CD4-positive, alpha-beta T cell (primary cell): ENCODE measurements at regions not wholly inside any gene's neighbourhood (a gene's known extent, or its start where the extent isn't known, plus 50 kb on each side); places are given as distances from the start of the nearest gene placed in this dataset.

Source experiments
- ATAC-seq: fragments of 200-7000 bp; cut with Tn5 transposase; one replicate; pipeline ENCODE4 v1.10.0; 2022; ENCODE audit warnings: mild to moderate bottlenecking; ENCODE audit not compliant: poor library complexity
- CTCF ChIA-PET: fragments of 350-600 bp; sonication (Branson Sonifier 250); formaldehyde crosslinking; loops from one replicate; lab custom pipeline; 2021; ENCODE audit warnings: antibody characterized with exemption, inconsistent platforms; lab: Charles Lee
- POLR2A ChIA-PET: fragments of 350-600 bp; sonication (Branson Sonifier 250); formaldehyde crosslinking; loops from one replicate; lab custom pipeline; 2021; ENCODE audit warnings: antibody characterized with exemption, inconsistent platforms; lab: Charles Lee
- DNase-seq, 14 experiments: peaks; one replicate each; pipeline ENCODE4 v3.0.0-alpha.2; 2013 to 2020; ENCODE audit warnings: mixed read lengths in 2 of 14
- H3K27ac ChIP-seq, 2 donors: one replicate each; pipeline versions ENCODE4 v1.5.1 to v1.7.0; 2013; ENCODE audit warnings: low read length in 2 of 2, low read depth in 1 of 2, mild to moderate bottlenecking in 1 of 2
- H3K27me3 ChIP-seq, 2 experiments: 1 replicate in 1 of 2; 2 replicates in 1 of 2; pipeline versions ENCODE4 v1.6.1 to v1.7.0; 2013; ENCODE audit warnings: low read length in 2 of 2, control low read depth in 1 of 2, mild to moderate bottlenecking in 1 of 2, moderate library complexity in 1 of 2; ENCODE audit not compliant: insufficient read depth in 2 of 2, control insufficient read depth in 1 of 2
- H3K36me3 ChIP-seq: one replicate; pipeline ENCODE4 v1.6.1; 2013; ENCODE audit warnings: low read length, control low read depth; ENCODE audit not compliant: insufficient read depth
- H3K4me1 ChIP-seq: one replicate; pipeline ENCODE4 v1.6.1; 2013; ENCODE audit warnings: low read length, control low read depth; ENCODE audit not compliant: insufficient read depth
- H3K4me3 ChIP-seq: one replicate; pipeline ENCODE4 v1.5.1; 2013; ENCODE audit warnings: mild to moderate bottlenecking, low read length, moderate library complexity
- H3K9me3 ChIP-seq, 2 experiments: 1 replicate in 1 of 2; 2 replicates in 1 of 2; pipeline versions ENCODE4 v1.6.1 to v1.7.0; 2013; ENCODE audit warnings: low read length in 2 of 2, mild to moderate bottlenecking in 2 of 2, control low read depth in 1 of 2, moderate library complexity in 1 of 2; ENCODE audit not compliant: control insufficient read depth in 1 of 2, insufficient read depth in 1 of 2
- H3K27ac Mint-ChIP-seq: one replicate; pipeline ENCODE4 v1.8.0; 2020; ENCODE audit warnings: mixed read lengths
- H3K27me3 Mint-ChIP-seq: one replicate; pipeline ENCODE4 v1.8.0; 2021; ENCODE audit warnings: mixed read lengths
- H3K36me3 Mint-ChIP-seq: one replicate; pipeline ENCODE4 v1.8.0; 2021; ENCODE audit warnings: low read depth, mixed read lengths
- H3K4me1 Mint-ChIP-seq: one replicate; pipeline ENCODE4 v1.8.0; 2021; ENCODE audit warnings: low read depth, mixed read lengths
- H3K4me3 Mint-ChIP-seq: one replicate; pipeline ENCODE4 v1.8.0; 2020; ENCODE audit warnings: mild to moderate bottlenecking, mixed read lengths
- H3K9me3 Mint-ChIP-seq: one replicate; pipeline ENCODE4 v1.8.0; 2020; ENCODE audit warnings: mixed read lengths
- intact Hi-C, 2 experiments: fragments of 100-400 bp; cut with DNase I in 1 of 2; cut with micrococcal nuclease in 1 of 2; formaldehyde crosslinking; loops; one replicate each; pipeline versions ENCODE4 v1.15.1 to v1.9.0; 2023 to 2025; cut with DNase I, micrococcal nuclease
- TF ChIP-seq, protein P1 (sequence below): fragments of 200-600 bp; IDR thresholded peaks from one replicate; pipeline ENCODE4 v1.8.0; 2022; ENCODE audit warnings: antibody characterized with exemption, mild to moderate bottlenecking

DNA sequence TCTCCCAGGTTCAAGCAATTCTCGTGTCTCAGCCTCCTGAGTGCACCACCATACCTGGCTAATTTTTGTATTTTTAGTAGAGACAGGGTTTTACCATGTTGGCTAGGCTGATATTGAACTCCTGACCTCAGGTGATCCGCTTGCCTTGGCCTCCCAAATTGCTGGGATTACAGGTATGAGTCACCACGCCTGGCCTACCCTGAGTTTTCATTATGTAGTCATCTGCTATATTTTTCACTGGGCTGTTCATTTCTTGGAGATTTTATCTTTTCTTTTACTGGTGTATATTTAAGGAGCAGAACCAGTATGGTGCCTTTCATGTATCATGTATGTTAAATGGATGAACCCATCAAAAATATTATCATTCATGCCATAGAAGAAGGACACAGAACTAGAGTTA, 377.0 kb upstream of the ACTBL2 start:
- H3K27ac ChIP-seq = no peak overlapping the region
- H3K4me1 Mint-ChIP-seq = no peaks in the 10 kb centered on the region
- H3K4me3 Mint-ChIP-seq = no peak overlapping the region
- ChIA-PET POLR2A (no interaction called here), CTCF (no interaction called here)
- DNase-seq = no peak
- H3K27me3 ChIP-seq = no peaks in the 10 kb centered on the region
- no peaks in the 10 kb centered on the region for H3K36me3 ChIP-seq
- H3K9me3 ChIP-seq = no peaks in the 10 kb centered on the region
- H3K9me3 Mint-ChIP-seq = no peaks in the 10 kb centered on the region
- intact Hi-C loops = no loop called here
- H3K27ac Mint-ChIP-seq = no peak overlapping the region
- H3K4me3 ChIP-seq = no peak overlapping the region
- no peaks in the 10 kb centered on the region for H3K36me3 Mint-ChIP-seq
- H3K4me1 ChIP-seq = no peaks in the 10 kb centered on the region
- H3K27me3 Mint-ChIP-seq = no peaks in the 10 kb centered on the region
- TF ChIP-seq, protein P1, sequence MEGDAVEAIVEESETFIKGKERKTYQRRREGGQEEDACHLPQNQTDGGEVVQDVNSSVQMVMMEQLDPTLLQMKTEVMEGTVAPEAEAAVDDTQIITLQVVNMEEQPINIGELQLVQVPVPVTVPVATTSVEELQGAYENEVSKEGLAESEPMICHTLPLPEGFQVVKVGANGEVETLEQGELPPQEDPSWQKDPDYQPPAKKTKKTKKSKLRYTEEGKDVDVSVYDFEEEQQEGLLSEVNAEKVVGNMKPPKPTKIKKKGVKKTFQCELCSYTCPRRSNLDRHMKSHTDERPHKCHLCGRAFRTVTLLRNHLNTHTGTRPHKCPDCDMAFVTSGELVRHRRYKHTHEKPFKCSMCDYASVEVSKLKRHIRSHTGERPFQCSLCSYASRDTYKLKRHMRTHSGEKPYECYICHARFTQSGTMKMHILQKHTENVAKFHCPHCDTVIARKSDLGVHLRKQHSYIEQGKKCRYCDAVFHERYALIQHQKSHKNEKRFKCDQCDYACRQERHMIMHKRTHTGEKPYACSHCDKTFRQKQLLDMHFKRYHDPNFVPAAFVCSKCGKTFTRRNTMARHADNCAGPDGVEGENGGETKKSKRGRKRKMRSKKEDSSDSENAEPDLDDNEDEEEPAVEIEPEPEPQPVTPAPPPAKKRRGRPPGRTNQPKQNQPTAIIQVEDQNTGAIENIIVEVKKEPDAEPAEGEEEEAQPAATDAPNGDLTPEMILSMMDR = no peak
- no peak for ATAC-seq

GRCh38 chr5:57858905-57859304, 376.3 kb upstream of the ACTBL2 start:
- Histone ChIP-seq H3K4me3 (no peak overlapping the region), H3K27ac (no peak overlapping the region), H3K9me3 (no peaks in the 10 kb centered on the region), H3K4me1 (no peaks in the 10 kb centered on the region), H3K36me3 (no peaks in the 10 kb centered on the region), H3K27me3 (no peaks in the 10 kb centered on the region)
- POLR2A ChIA-PET = no interaction called here
- Mint-ChIP-seq H3K36me3 (no peaks in the 10 kb centered on the region), H3K27ac (no peak overlapping the region), H3K9me3 (no peaks in the 10 kb centered on the region), H3K27me3 (no peaks in the 10 kb centered on the region), H3K4me1 (no peaks in the 10 kb centered on the region), H3K4me3 (no peak overlapping the region)
- intact Hi-C loops = no loop called here
- CTCF ChIA-PET = no interaction called here
- TF ChIP-seq, protein P1 = no peak
- ATAC-seq (no peak), DNase-seq (no peak)

DNA sequence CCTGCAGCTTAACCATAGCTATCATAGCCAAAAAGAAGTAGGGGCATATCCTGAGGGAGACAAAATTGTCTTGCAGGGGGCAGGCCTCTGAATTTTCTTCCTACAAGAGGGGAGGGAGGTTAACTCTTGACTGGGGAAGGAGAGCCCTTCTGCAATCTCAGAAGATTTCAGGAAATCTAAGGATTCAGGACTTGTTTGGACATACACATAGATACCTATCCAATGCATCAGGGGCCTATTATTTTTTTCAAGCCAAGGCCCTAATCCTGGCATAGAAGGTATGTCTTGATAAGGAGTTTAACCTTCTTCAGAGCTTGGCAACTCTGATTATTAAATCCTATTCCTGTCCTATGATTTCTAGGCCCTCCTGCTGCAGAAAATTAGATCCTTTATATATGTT, 375.1 kb upstream of the ACTBL2 start:
- Histone ChIP-seq H3K4me3 (no peak overlapping the region), H3K27me3 (no peaks in the 10 kb centered on the region), H3K4me1 (no peaks in the 10 kb centered on the region), H3K36me3 (no peaks in the 10 kb centered on the region), H3K27ac (no peak overlapping the region), H3K9me3 (no peaks in the 10 kb centered on the region)
- H3K4me1 Mint-ChIP-seq = no peaks in the 10 kb centered on the region
- no peak for ATAC-seq
- H3K27me3 Mint-ChIP-seq = no peaks in the 10 kb centered on the region
- no peaks in the 10 kb centered on the region for H3K36me3 Mint-ChIP-seq
- no peak overlapping the region for H3K27ac Mint-ChIP-seq
- intact Hi-C loops = no loop called here
- H3K4me3 Mint-ChIP-seq = no peak overlapping the region
- no peak for DNase-seq
- H3K9me3 Mint-ChIP-seq = no peaks in the 10 kb centered on the region
- ChIA-PET POLR2A (no interaction called here), CTCF (no interaction called here)
- TF ChIP-seq, protein P1 = no peak
